ENCODE measurements at regions not wholly inside any gene's neighbourhood (a gene's known extent, or its start where the extent isn't known, plus 50 kb on each side); places are given as distances from the start of the nearest gene placed in this dataset.

DNA sequence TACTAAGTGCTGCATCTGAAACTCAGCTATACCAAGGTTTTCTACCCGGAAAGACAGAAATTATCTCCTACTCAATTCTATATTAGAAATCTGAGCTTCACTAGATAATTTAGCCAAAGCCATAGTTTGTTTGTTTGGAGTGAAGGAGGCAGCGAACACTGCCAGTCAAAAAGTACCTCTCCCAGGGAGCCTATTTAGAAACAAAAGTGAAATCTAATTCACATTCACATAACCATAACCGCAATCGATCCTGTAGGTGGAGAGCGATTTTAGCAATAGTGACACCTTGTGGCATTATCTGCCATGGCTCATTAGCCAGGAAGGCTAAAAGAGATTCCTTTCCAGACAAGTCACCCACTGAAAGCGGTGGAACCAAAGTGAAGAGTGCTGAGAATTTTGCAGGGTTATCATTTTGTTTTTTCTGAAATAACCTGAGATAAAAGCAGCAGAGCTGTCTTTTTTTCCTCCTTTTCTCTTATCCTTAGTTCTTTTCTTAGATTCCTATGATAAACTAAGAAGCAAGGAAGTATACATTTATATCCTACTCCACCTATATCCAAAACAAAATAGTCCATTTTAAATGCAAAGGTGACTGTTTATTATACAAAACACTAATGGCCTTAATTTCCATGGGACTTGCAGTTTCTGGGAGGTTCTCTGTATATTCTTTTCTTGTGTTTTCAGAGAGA, 83.7 kb upstream of the BET1 start:
- peak in 1 of 3 donors; percentile 30 for TF ChIP-seq CTCF (IDR thresholded peaks at IDR 0.05)
- ATAC-seq (ENCODE audit: low FRiP score), result no peak
- no peak for DNase-seq (ENCODE audit: low spot score)

DNA sequence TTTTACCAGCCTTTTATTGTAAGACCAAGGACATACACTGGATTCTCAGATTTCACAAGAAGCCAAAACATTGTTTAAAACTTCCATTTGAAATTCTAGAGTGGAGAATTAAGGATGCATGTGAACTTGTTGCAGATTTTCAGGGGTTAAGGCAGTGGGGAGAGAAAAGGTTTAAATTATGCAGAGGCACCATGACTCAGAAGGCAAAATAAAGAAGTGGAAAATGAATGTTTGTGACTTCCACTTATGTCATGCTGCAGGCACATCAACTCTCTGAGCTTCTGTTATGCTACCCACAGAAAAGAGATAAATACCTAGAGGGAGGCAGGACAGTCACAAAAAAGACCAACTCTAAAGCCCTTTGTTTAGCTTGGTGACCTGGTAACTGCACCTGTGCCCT, 84.4 kb upstream of the BET1 start:
- no peak for ATAC-seq (ENCODE audit: low FRiP score)
- DNase-seq (ENCODE audit: low spot score), result no peak
- TF ChIP-seq CTCF (IDR thresholded peaks at IDR 0.05), result no peak

- ATAC-seq (ENCODE audit: low FRiP score), result no peak
- TF ChIP-seq CTCF (IDR thresholded peaks at IDR 0.05), result no peak
- no peak for DNase-seq (ENCODE audit: low spot score)
These were observed 85.7 kb upstream of the BET1 start for GRCh38 chr7:94089806-94090205.

DNA sequence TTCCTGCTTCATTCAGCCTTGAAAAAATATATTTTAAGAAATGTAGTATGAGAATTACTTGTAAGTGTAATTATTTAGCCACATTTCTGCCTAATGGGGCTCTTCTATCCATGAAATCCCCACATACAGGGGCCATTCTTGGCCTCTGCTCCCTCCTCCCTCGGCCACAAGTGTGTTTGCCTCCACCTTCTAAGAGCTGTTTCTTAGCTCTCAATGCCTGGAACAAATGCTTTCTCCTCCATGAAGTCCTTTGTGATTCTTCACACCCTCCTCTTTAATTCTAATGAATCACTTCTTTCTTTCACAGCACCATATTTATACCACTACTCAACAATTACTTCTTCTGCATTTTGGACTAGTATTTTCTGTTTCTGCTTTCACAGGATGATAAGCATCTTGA, 88.8 kb upstream of the BET1 start:
- DNase-seq (ENCODE audit: low spot score), result no peak
- ATAC-seq (ENCODE audit: low FRiP score), result no peak
- TF ChIP-seq CTCF (IDR thresholded peaks at IDR 0.05), result no peak

GRCh38 chr7:94094298-94094697, 90.1 kb upstream of the BET1 start:
- no peak for ATAC-seq (ENCODE audit: low FRiP score)

DNA sequence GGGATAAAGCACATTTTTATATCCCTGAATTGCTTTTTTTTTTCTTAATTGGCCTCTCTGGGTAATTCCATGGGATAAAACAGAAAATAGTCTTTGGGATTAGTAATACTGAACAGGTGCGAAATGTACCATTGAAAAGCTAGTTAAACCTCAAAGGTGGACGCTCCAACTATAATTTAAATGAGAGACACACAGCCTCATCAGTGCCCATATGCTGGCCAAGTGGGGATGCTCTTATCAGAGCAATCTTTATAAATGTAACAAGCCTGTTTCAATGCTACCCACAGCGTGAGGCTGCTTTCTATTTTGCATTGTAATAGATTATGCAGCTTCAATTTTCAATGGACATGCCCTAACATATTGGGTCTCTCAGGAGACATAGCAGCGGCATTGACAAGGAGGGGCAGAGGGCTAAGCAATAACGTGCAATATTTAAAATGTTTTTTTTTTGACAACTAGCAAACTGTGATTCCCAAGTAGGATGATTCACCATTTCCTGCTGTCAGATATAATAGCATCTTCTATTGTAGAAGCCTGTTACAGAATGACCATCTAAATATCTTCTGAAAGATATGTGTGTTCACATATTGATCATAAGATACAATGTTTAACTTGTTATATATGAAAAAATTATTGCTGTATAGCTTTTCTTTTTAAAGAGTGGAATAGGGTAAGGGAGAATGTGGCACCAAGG, 91.3 kb upstream of the BET1 start:
- no peak for DNase-seq (ENCODE audit: low spot score)
- no peak for TF ChIP-seq CTCF (IDR thresholded peaks at IDR 0.05)
- ATAC-seq (ENCODE audit: low FRiP score), result no peak

More at GRCh38 chr7:94094298-94094697, 90.1 kb upstream of the BET1 start:
- TF ChIP-seq CTCF (IDR thresholded peaks at IDR 0.05), result no peak
- no peak for DNase-seq (ENCODE audit: low spot score)

- TF ChIP-seq CTCF (IDR thresholded peaks at IDR 0.05), result no peak
- no peak for ATAC-seq (ENCODE audit: low FRiP score)
- DNase-seq (ENCODE audit: low spot score), result no peak
These were observed 95.5 kb upstream of the BET1 start for GRCh38 chr7:94099679-94100078.

All from omental fat pad (tissue), 3 donors.